Natural killer cell (primary cell): ENCODE measurements at regions not wholly inside any gene's neighbourhood (a gene's known extent, or its start where the extent isn't known, plus 50 kb on each side); places are given as distances from the start of the nearest gene placed in this dataset.

ENCODE experiments used
- ATAC-seq, 3 donors: fragments of 150-1000 bp in 2 of 3; fragments of 200-7000 bp in 1 of 3; cut with Tn5 transposase; 1 replicate in 1 of 3; 2 replicates in 2 of 3; pipeline ENCODE4 v1.10.0; 2021; ENCODE audit warnings: mild to moderate bottlenecking in 2 of 3, moderate library complexity in 2 of 3
- DNase-seq, 2 donors: peaks; one replicate each; pipeline versions ENCODE4 v3.0.0 to v3.0.0-alpha.2; 2013 to 2021; ENCODE audit warnings: mixed read lengths in 1 of 2
- H3K27ac ChIP-seq: one replicate; pipeline ENCODE4 v1.5.1; 2013; ENCODE audit warnings: mild to moderate bottlenecking, low read length
- H3K27me3 ChIP-seq: one replicate; pipeline ENCODE4 v1.6.1; 2013; ENCODE audit warnings: low read length; ENCODE audit not compliant: control insufficient read depth, insufficient read depth
- H3K36me3 ChIP-seq: one replicate; pipeline ENCODE4 v1.6.1; 2013; ENCODE audit warnings: low read length; ENCODE audit not compliant: control insufficient read depth, insufficient read depth
- H3K4me1 ChIP-seq: one replicate; pipeline ENCODE4 v1.6.1; 2013; ENCODE audit warnings: low read length; ENCODE audit not compliant: control insufficient read depth, insufficient read depth
- H3K4me3 ChIP-seq: one replicate; pipeline ENCODE4 v1.5.1; 2013; ENCODE audit warnings: low read length
- H3K9me3 ChIP-seq: one replicate; pipeline ENCODE4 v1.6.1; 2013; ENCODE audit warnings: low read length; ENCODE audit not compliant: control insufficient read depth, insufficient read depth
- H3K27ac Mint-ChIP-seq, 2 donors: one replicate each; pipeline ENCODE4 v1.8.0; 2022; ENCODE audit warnings: mild to moderate bottlenecking in 2 of 2, mixed read lengths in 2 of 2, moderate library complexity in 1 of 2
- H3K27me3 Mint-ChIP-seq, 2 donors: one replicate each; pipeline ENCODE4 v1.8.0; 2022; ENCODE audit warnings: low read depth in 2 of 2, mixed read lengths in 2 of 2
- H3K36me3 Mint-ChIP-seq: one replicate; pipeline ENCODE4 v1.8.0; 2022; ENCODE audit warnings: mixed read lengths
- H3K4me1 Mint-ChIP-seq, 2 donors: one replicate each; pipeline ENCODE4 v1.8.0; 2022; ENCODE audit warnings: mixed read lengths in 2 of 2
- H3K4me3 Mint-ChIP-seq: one replicate; pipeline ENCODE4 v1.8.0; 2022; ENCODE audit warnings: mild to moderate bottlenecking, moderate library complexity, mixed read lengths
- H3K9me3 Mint-ChIP-seq, 2 donors: one replicate each; pipeline ENCODE4 v1.8.0; 2022; ENCODE audit warnings: mixed read lengths in 2 of 2
- CTCF ChIP-seq: fragments of 200-600 bp; IDR thresholded peaks from one replicate; pipeline ENCODE4 v1.8.0; 2022; ENCODE audit warnings: antibody characterized with exemption
- WGBS: methylation state at CpG from one replicate; pipeline ENCODE4 v1.1.7; 2013; ENCODE audit warnings: missing lambda C conversion rate; ENCODE audit not compliant: insufficient coverage; 5-methylcytosine and 5-hydroxymethylcytosine counted together
- intact Hi-C: fragments of 100-400 bp; cut with micrococcal nuclease; formaldehyde crosslinking; loops from one replicate; pipeline ENCODE4 v1.14.2; 2022

GRCh38 chr18:33833842-33834241, 255.8 kb downstream of the ASXL3 start:
- no peaks in the 10 kb centered on the region for H3K4me1 ChIP-seq
- no peak overlapping the region for H3K27ac ChIP-seq
- DNase-seq (no peak), ATAC-seq (no peak)
- Mint-ChIP-seq H3K9me3 (peaks cover 10 to 12% of the 10 kb centered on the region in 2 donors), H3K27me3 (no peaks in the 10 kb centered on the region), H3K27ac (no peak overlapping the region), H3K4me1 (no peaks in the 10 kb centered on the region), H3K36me3 (peaks cover 8% of the 10 kb centered on the region), H3K4me3 (no peak overlapping the region)
- no peaks in the 10 kb centered on the region for H3K9me3 ChIP-seq
- WGBS = 100% methylated on average over 1 of the region's 1 CpG
- H3K4me3 ChIP-seq = no peak overlapping the region
- H3K36me3 ChIP-seq = no peaks in the 10 kb centered on the region
- H3K27me3 ChIP-seq = no peaks in the 10 kb centered on the region
- TF ChIP-seq CTCF = no peak
- intact Hi-C loops = no loop called here

DNA sequence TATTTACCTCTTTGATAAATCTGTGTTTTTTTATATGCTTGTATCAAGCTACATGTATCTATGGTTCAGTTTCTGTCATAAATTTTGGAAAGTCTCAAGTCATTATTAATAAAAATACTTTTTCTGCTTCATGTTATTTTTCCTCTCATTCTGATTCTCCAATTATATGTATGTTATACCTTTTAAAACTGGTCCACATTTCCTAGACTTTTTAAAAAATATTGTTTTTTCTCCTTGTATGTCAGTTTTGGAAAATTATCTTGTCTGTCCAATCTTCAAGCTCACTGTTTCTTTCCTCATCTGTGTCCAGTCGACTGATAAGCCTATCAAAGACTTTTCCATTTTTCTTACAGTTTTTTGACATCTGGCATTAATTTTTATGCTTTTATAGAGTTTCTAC, 253.4 kb downstream of the ASXL3 start:
- no peaks in the 10 kb centered on the region for H3K4me1 ChIP-seq
- Mint-ChIP-seq H3K27ac (no peak overlapping the region), H3K4me1 (no peaks in the 10 kb centered on the region), H3K36me3 (peaks cover 8% of the 10 kb centered on the region), H3K9me3 (peaks cover 10 to 12% of the 10 kb centered on the region in 2 donors), H3K27me3 (no peaks in the 10 kb centered on the region), H3K4me3 (no peak overlapping the region)
- intact Hi-C loops = no loop called here
- no peaks in the 10 kb centered on the region for H3K9me3 ChIP-seq
- no peaks in the 10 kb centered on the region for H3K36me3 ChIP-seq
- no peak overlapping the region for H3K27ac ChIP-seq
- H3K4me3 ChIP-seq = no peak overlapping the region
- no peak for ATAC-seq
- no peak for DNase-seq
- H3K27me3 ChIP-seq = no peaks in the 10 kb centered on the region
- 63% methylated on average over 1 of the region's 1 CpG for WGBS
- TF ChIP-seq CTCF = no peak

DNA sequence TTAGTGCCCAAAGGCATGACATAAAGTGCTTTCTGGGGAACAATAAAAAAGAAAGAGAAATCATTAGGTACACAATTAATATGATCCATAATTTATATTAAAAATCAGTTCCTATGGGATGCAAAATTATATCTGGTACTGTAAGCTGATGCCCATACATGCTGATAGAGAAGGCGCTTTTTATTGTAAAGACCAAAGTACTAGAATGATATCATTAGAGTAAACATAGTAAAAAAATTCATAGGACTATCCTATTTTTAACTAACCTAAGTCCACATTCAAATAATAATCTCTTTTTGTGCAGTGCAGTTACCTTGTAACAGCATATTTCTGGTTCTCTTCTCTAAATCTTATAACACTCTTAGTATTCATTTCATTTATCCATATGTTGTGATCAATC, 252.2 kb downstream of the ASXL3 start:
- Mint-ChIP-seq H3K4me1 (no peaks in the 10 kb centered on the region), H3K36me3 (peaks cover 8% of the 10 kb centered on the region), H3K27ac (no peak overlapping the region), H3K27me3 (no peaks in the 10 kb centered on the region), H3K9me3 (peaks cover 12 to 14% of the 10 kb centered on the region in 2 donors), H3K4me3 (no peak overlapping the region)
- DNase-seq (no peak), ATAC-seq (no peak)
- no peak overlapping the region for H3K27ac ChIP-seq
- no peaks in the 10 kb centered on the region for H3K27me3 ChIP-seq
- H3K36me3 ChIP-seq = no peaks in the 10 kb centered on the region
- no CpG with 5 or more reads among the region's 1 CpG for WGBS
- H3K4me1 ChIP-seq = no peaks in the 10 kb centered on the region
- intact Hi-C loops = no loop called here
- H3K4me3 ChIP-seq = no peak overlapping the region
- H3K9me3 ChIP-seq = no peaks in the 10 kb centered on the region
- no peak for TF ChIP-seq CTCF

DNA sequence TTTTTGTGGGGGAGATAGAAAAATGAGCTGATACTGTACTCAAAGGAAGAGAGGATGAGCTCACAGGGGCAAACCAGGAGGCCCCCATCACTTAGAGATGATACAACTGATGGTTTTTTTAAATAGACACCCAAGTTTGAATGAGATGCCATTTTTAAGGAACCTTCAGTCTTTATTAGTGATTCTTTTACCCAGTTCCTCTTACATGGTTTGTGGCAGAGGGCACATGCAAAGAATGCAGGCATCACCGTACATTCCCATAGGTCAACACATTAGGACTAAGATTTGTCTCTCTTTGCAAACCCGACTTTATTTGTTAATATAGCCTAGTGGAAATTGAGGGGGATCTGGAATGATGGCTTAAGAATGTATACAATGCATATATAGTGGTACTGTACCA, 250.9 kb downstream of the ASXL3 start:
- no peak overlapping the region for H3K4me3 ChIP-seq
- 67% methylated on average over 2 of the region's 2 CpGs for WGBS
- Mint-ChIP-seq H3K4me1 (no peaks in the 10 kb centered on the region), H3K9me3 (peaks cover 16 to 20% of the 10 kb centered on the region in 2 donors), H3K4me3 (no peak overlapping the region), H3K27ac (no peak overlapping the region), H3K27me3 (no peaks in the 10 kb centered on the region), H3K36me3 (peaks cover 8% of the 10 kb centered on the region)
- H3K4me1 ChIP-seq = no peaks in the 10 kb centered on the region
- ATAC-seq (no peak), DNase-seq (no peak)
- TF ChIP-seq CTCF = no peak
- H3K9me3 ChIP-seq = no peaks in the 10 kb centered on the region
- H3K36me3 ChIP-seq = no peaks in the 10 kb centered on the region
- H3K27ac ChIP-seq = no peak overlapping the region
- H3K27me3 ChIP-seq = no peaks in the 10 kb centered on the region
- intact Hi-C loops = no loop called here
